Activated naive CD4-positive, alpha-beta T cell treated with anti-CD3 and anti-CD28 coated beads, Interleukin-2, amount 10 ng/mL, durations not matched to agents 7 days and 5 days (primary cell): ENCODE measurements at regions not wholly inside any gene's neighbourhood (a gene's known extent, or its start where the extent isn't known, plus 50 kb on each side); places are given as distances from the start of the nearest gene placed in this dataset.

ENCODE experiments used
- CTCF ChIA-PET: fragments of 350-600 bp; sonication (Branson Sonifier 250); formaldehyde crosslinking; loops from one replicate; lab custom pipeline; 2021; ENCODE audit warnings: antibody characterized with exemption; lab: Charles Lee
- DNase-seq: peaks from one replicate; pipeline ENCODE4 v3.0.0-alpha.2; 2020
- H3K27ac Mint-ChIP-seq: one replicate; pipeline ENCODE4 v1.8.0; 2021; ENCODE audit warnings: mild to moderate bottlenecking, moderate library complexity, mixed read lengths
- H3K27me3 Mint-ChIP-seq: one replicate; pipeline ENCODE4 v1.8.0; 2021; ENCODE audit warnings: mild to moderate bottlenecking, mixed read lengths
- H3K36me3 Mint-ChIP-seq: one replicate; pipeline ENCODE4 v1.8.0; 2021; ENCODE audit warnings: mixed read lengths
- H3K4me1 Mint-ChIP-seq: one replicate; pipeline ENCODE4 v1.8.0; 2021; ENCODE audit warnings: mixed read lengths
- H3K4me3 Mint-ChIP-seq: one replicate; pipeline ENCODE4 v1.8.0; 2021; ENCODE audit warnings: mild to moderate bottlenecking, moderate library complexity, mixed read lengths
- H3K9me3 Mint-ChIP-seq: one replicate; pipeline ENCODE4 v1.8.0; 2021; ENCODE audit warnings: mixed read lengths

DNA sequence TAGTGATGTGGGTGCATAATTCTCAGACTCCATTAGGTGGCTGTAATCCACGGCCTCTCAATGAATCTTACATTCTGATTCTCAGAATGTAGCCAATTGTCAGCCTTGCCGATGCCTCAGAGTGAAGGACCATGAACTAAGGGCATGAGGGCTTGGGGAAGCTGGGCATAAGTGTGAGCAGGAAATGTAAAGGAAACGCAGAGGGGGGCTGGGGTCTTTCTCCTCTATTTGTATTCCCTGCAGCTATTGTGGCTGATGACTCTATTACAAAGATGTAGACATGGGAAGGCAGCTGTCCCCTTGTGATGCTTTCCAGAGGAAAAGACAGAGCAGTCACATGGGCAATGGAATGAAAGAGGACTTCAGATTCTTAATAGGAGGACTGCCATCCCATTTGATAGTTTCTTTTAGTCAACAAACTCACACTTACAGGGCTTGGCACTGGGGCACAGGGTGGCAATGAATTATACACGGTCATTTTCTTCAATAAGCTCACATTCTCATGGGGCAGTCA, 353.2 kb upstream of the PKDCC start:
- DNase-seq, result no peak
- Mint-ChIP-seq H3K4me3 (no peak overlapping the region), H3K27ac (no peak overlapping the region), H3K4me1 (no peaks in the 10 kb centered on the region), H3K36me3 (no peaks in the 10 kb centered on the region), H3K27me3 (peaks cover 7% of the 10 kb centered on the region), H3K9me3 (no peaks in the 10 kb centered on the region)
- CTCF ChIA-PET, result no interaction called here

GRCh38 chr2:41695198-41696113, 352.4 kb upstream of the PKDCC start:
- no peak overlapping the region for H3K4me3 Mint-ChIP-seq
- no peaks in the 10 kb centered on the region for H3K36me3 Mint-ChIP-seq
- no peak for DNase-seq
- no peaks in the 10 kb centered on the region for H3K4me1 Mint-ChIP-seq
- peaks cover 7% of the 10 kb centered on the region for H3K27me3 Mint-ChIP-seq
- no peak overlapping the region for H3K27ac Mint-ChIP-seq
- CTCF ChIA-PET, result no interaction called here
- H3K9me3 Mint-ChIP-seq, result no peaks in the 10 kb centered on the region

GRCh38 chr2:41697389-41697788, 350.4 kb upstream of the PKDCC start:
- Mint-ChIP-seq H3K27ac (no peak overlapping the region), H3K4me1 (no peaks in the 10 kb centered on the region), H3K27me3 (peaks cover 7% of the 10 kb centered on the region), H3K36me3 (no peaks in the 10 kb centered on the region), H3K4me3 (no peak overlapping the region), H3K9me3 (no peaks in the 10 kb centered on the region)
- CTCF ChIA-PET, result interaction anchor here (2.2 kb wide), 1 partner anchor 283 kb away, joined by 8 read pairs; no protein-coding TSS in a partner anchor
- DNase-seq, result no peak

DNA sequence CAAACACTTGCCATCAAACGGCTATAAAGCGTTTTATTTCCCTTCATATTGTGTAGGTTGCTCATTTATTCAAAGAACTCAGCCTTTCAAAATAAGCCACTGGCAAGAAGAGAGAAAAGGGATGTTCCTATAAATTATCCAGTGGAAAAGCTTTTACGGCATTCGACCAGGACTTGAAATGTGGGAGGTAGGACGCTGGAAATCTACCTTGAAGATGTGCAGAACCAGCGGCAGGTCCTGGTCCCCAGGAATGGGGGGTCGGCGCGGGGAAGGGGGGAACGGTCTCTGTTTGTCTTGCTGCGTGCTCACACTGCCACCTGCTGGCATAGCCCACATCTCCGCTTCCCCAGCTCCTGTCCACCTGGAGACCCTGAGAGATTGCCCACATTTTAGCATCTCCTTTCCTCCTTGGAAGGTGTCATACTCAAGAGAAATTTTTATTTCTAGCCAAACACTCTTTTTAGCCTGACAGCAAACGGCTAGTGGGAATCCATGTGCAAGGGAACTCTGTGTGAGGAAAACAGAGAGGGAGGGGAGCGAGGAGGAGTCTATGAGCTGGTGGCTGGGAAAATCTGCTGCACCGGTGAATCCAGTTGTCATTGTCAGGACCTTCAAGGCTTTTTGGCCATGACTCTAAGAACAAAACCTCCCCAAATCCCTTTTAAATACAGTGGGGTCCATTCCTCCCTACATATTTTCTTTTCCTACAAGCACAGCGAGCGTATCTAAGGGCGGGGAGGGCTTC, 349.0 kb upstream of the PKDCC start:
- no peaks in the 10 kb centered on the region for H3K36me3 Mint-ChIP-seq
- no peak overlapping the region for H3K27ac Mint-ChIP-seq
- peak; percentile 28 for DNase-seq
- H3K27me3 Mint-ChIP-seq, result peaks cover 7% of the 10 kb centered on the region
- CTCF ChIA-PET, result interaction anchor here (1.3 to 2.2 kb wide), 3 partner anchors 83 to 1785 kb away, joined by 3 to 8 read pairs (median 3); no protein-coding TSS in a partner anchor
- no peak overlapping the region for H3K4me3 Mint-ChIP-seq
- H3K4me1 Mint-ChIP-seq, result no peaks in the 10 kb centered on the region
- no peaks in the 10 kb centered on the region for H3K9me3 Mint-ChIP-seq

DNA sequence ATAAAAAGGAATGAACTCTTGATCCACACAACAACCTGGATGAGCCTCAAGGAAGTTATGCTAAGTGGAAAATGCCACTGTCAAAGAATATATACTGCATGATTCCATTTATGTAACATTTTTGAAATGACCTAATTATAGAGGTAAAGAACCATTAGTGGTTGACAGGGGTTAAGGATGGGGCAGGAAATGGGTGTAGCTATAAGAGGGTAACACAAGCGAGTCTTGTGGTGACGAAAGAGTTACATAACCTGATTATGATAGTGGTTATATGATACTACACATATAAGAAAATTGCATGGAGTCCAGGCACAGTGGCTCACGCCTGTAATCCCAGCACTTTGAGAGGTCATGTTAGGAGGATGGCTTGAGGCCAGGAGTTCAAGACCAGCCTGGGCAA, 346.6 kb upstream of the PKDCC start:
- CTCF ChIA-PET, result no interaction called here
- Mint-ChIP-seq H3K27ac (no peak overlapping the region), H3K36me3 (no peaks in the 10 kb centered on the region), H3K9me3 (no peaks in the 10 kb centered on the region), H3K4me3 (no peak overlapping the region), H3K27me3 (no peaks in the 10 kb centered on the region), H3K4me1 (no peaks in the 10 kb centered on the region)
- DNase-seq, result no peak

- no peak overlapping the region for H3K27ac Mint-ChIP-seq
- no peak for DNase-seq
- no peaks in the 10 kb centered on the region for H3K36me3 Mint-ChIP-seq
- no peaks in the 10 kb centered on the region for H3K9me3 Mint-ChIP-seq
- CTCF ChIA-PET, result no interaction called here
- H3K27me3 Mint-ChIP-seq, result no peaks in the 10 kb centered on the region
- H3K4me3 Mint-ChIP-seq, result no peak overlapping the region
- no peaks in the 10 kb centered on the region for H3K4me1 Mint-ChIP-seq
Measured at GRCh38 chr2:41703123-41703522, 344.7 kb upstream of the PKDCC start.

GRCh38 chr2:41705634-41706033, 342.2 kb upstream of the PKDCC start:
- H3K27ac Mint-ChIP-seq, result no peak overlapping the region
- no peak for DNase-seq
- CTCF ChIA-PET, result no interaction called here
- H3K27me3 Mint-ChIP-seq, result no peaks in the 10 kb centered on the region
- no peaks in the 10 kb centered on the region for H3K4me1 Mint-ChIP-seq
- H3K4me3 Mint-ChIP-seq, result no peak overlapping the region
- H3K36me3 Mint-ChIP-seq, result no peaks in the 10 kb centered on the region
- H3K9me3 Mint-ChIP-seq, result no peaks in the 10 kb centered on the region

GRCh38 chr2:41706286-41706685, 341.5 kb upstream of the PKDCC start:
- Mint-ChIP-seq H3K27me3 (no peaks in the 10 kb centered on the region), H3K4me1 (no peaks in the 10 kb centered on the region), H3K27ac (no peak overlapping the region), H3K36me3 (no peaks in the 10 kb centered on the region), H3K4me3 (no peak overlapping the region), H3K9me3 (no peaks in the 10 kb centered on the region)
- no peak for DNase-seq
- CTCF ChIA-PET, result no interaction called here

DNA sequence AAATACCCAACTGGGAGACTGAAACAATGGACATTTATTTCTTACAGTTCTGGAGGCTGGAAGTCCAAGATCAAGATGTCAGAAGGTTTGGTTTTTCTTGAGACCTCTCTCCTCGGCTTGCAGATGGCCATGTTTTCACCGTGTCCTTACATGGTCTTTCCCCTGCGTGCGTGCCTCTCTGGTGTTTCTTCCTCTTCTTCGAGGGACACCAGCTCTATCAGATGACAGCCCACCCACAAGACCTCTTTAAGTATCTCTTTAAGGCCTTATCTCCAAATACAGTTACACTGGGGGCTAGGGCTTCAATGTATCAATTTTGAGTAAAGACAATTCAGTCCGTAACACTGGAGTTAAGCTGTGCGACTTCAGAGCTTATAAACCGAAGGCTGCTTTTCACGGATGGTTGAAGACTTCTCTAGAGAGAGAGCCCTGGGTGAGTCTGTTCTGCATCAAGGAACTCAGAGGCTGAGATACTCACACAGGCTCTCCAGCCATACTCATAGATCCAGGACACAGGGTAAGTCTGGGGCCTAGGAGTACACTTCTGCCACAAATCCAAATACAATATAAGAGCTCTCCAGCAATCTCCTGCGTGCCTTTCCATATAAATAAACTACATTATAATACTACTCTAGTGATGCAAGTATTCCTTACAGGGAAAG, 339.9 kb upstream of the PKDCC start:
- Mint-ChIP-seq H3K9me3 (no peaks in the 10 kb centered on the region), H3K27ac (no peak overlapping the region), H3K4me3 (no peak overlapping the region), H3K27me3 (no peaks in the 10 kb centered on the region), H3K36me3 (no peaks in the 10 kb centered on the region), H3K4me1 (no peaks in the 10 kb centered on the region)
- no peak for DNase-seq
- CTCF ChIA-PET, result no interaction called here

DNA sequence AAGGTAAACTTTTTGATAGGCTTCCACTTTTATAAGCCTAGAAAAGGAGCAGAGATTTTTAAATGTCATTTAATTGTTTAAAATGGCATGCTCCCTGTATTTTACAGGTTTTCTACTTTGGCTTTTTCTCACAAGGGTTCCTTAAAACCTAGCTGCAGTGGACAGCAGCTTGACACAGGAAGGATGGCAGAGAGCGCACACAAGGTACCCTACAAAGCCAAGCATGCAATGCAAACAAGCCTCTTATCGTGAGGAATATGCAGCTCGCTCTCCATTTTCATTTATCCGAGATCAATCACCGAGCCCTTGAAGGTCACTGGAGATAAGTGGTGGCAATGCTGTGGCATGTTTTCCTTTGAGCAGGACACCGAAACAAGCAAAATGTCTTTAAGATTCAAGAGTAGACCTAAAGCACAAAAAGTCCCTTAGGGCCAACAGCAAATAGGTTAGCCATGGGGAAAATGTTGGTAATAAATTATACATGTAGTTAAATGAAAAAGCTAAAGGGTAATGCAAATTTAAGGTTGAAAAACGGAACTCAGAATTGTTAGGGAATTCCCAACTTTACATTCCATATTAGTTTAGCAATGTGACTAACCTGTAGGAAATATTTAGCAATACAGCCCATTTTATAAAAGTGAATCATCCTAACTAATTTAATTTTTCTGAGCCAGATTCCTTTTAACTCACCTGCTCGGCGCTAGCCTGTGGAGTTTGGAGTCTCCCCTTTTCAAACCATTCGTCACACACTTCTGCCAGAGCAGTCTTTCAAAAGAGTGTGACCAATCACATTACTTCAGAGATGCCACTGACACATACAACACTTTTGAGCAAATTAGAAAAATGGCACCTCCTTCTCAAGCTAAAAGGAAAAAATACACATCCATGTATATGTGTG, 337.9 kb upstream of the PKDCC start:
- Mint-ChIP-seq H3K36me3 (no peaks in the 10 kb centered on the region), H3K4me3 (no peak overlapping the region), H3K4me1 (peaks cover 2% of the 10 kb centered on the region), H3K9me3 (no peaks in the 10 kb centered on the region), H3K27me3 (no peaks in the 10 kb centered on the region), H3K27ac (no peak overlapping the region)
- no peak for DNase-seq
- CTCF ChIA-PET, result no interaction called here

- no peak for DNase-seq
- Mint-ChIP-seq H3K4me1 (peaks cover 6% of the 10 kb centered on the region), H3K4me3 (no peak overlapping the region), H3K9me3 (no peaks in the 10 kb centered on the region), H3K36me3 (no peaks in the 10 kb centered on the region), H3K27me3 (no peaks in the 10 kb centered on the region), H3K27ac (no peak overlapping the region)
- CTCF ChIA-PET, result no interaction called here
Measured at GRCh38 chr2:41710944-41711343, 336.9 kb upstream of the PKDCC start.

DNA sequence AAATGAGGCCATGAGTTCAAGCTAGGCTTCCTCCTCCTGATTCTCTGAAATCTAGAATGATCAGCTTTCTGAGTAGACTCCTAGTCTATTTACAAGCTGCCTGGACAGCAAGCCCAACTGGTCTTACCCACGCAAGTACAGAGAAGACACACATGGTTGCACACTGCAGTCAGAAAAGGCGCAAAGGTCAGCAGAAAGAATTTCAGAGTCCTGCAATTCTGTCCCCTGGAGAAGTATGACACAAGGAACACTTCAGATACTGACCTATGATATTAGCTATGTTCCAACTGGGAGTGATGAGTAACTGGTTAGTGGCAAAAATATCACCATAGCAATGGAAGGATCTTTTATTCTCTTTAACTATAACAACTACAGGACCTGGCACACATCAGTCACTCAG, 336.1 kb upstream of the PKDCC start:
- H3K27me3 Mint-ChIP-seq, result no peaks in the 10 kb centered on the region
- no peak for DNase-seq
- H3K9me3 Mint-ChIP-seq, result no peaks in the 10 kb centered on the region
- H3K4me3 Mint-ChIP-seq, result no peak overlapping the region
- H3K4me1 Mint-ChIP-seq, result peaks cover 6% of the 10 kb centered on the region
- no peaks in the 10 kb centered on the region for H3K36me3 Mint-ChIP-seq
- CTCF ChIA-PET, result no interaction called here
- H3K27ac Mint-ChIP-seq, result no peak overlapping the region

DNA sequence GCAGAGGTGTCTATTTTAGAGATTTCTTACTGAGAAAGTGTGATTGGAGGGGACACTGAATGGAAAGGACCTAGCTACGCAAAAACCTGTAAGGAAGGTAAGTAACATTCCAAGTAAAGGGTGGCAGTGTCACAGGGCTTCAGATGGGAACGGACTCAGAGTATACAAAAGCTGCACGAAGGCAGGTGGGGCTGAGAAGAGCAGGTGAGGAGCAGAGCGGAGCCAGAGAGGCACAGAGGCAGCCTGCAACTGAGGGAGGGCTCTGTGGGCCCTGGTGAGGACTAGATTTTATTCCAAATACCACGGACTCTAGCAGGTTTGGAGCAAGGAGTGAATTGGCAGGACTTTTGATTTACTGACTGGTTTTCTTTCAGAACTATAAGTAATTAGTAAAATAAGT, 331.3 kb upstream of the PKDCC start:
- no peak for DNase-seq
- Mint-ChIP-seq H3K4me3 (no peak overlapping the region), H3K27me3 (no peaks in the 10 kb centered on the region), H3K27ac (no peak overlapping the region), H3K36me3 (no peaks in the 10 kb centered on the region), H3K4me1 (peaks cover 12% of the 10 kb centered on the region), H3K9me3 (no peaks in the 10 kb centered on the region)
- CTCF ChIA-PET, result no interaction called here
